NCI-H446 treated with DMSO at 0.1 percent for 48 hours (cell line): ENCODE measurements at regions not wholly inside any gene's neighbourhood (a gene's known extent, or its start where the extent isn't known, plus 50 kb on each side); places are given as distances from the start of the nearest gene placed in this dataset.
"Not testable (repeated sequence)": the region's sequence is repeated elsewhere in the genome, so short reads cannot be mapped to it uniquely, and the experiment has no call there.

Experiments used
- DNase-seq: peaks from one replicate; lab custom pipeline; 2025; lab: John Stamatoyannopoulos, UW

DNA sequence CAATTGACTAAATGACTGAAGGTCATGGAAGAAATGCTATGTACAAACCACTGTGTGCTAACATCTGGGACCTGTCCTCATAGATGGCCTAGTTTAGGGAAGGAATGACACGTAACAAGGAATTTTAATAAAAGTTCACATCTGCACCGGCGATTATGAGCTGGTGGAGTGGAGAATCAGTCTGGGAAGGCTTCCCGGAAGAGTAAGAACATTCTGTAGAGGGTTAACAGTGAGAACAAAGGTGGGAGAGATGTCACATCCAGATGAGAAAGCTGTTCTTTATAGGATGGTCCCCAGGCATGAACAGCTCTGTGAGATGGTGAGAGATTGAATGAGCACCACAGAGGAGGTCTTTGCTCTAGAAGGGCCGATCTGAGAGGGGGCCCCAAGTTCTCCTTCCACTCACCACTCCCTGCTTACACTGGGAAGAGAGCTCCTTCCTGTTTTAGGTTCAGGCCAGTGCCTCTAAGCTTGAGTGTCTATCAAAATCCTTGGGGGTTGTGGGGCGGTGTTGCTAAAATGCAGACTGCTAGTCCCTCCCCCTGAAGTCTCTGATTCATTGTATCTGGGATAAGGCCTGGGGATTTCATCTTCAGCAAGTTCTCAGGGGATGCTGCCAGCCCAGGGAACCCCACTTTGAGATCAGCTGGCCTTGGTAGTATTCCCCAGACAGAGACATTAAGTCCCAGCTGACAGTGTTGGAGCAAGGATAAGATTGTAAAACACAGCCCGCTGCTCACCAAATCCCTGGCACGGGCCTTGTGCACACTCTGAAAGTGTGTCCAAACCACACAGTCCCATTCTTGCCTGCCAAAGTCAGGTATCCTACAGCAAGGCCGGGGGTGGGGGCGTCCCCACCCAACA is 294.7 kb upstream of the MAF start:
- no peak for DNase-seq

DNA sequence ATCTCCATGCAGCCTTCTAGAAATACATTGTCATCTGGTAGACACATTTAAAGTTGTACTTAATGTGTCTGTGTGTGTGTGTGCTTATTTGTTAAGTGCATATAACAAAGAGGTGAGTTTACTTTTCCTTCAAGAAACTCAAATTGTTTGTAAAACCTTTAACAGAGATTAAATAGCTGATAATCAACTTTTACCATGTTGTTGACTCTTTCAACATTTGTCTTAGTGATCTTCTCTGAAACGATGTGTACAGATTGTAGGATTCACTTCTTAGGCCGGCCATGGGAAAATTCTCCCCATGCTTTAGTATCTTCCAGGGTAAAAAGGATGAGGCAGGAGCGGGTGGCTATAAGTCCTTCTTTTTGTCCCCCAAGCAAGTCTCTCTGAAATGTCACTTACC is 292.9 kb upstream of the MAF start:
- DNase-seq, result no peak

DNA sequence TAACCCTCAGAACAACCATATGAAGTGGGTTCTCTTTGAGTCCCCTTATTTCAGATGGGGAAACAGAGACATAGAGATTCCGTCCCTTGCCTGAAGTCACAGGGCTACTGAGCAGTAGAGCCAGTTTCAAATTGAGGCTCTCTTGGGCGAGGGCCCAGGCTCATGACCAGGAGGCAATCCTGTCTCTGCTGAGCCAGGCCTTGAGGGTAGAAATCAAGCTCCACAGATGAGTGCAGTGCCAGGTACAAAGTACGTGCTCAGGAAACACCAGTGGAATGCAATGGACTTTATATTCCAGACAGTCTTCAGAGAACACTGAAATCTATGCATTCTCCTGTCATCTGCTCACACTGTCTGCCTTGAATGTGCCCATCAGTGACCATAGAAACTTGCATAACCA is 291.7 kb upstream of the MAF start:
- no peak for DNase-seq

DNA sequence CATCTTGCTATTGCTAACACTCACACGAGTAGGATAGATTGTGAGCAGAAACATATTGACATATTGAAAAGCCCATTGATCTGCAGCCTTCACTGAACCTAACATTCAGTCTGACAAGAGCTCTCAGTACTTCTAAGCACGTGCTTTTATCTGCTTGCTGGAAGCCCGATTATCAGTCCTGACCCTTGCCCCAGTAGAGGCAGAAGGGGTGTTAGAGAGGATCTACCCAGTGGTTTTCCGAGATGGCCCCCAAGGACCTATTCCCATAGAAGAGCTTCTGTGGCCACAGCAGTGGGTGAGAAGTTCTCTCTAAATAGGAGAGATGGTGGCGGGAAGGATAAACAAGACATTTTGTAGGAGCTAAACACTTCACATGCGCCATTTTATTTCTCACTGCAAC is 290.9 kb upstream of the MAF start:
- DNase-seq, result no peak

DNA sequence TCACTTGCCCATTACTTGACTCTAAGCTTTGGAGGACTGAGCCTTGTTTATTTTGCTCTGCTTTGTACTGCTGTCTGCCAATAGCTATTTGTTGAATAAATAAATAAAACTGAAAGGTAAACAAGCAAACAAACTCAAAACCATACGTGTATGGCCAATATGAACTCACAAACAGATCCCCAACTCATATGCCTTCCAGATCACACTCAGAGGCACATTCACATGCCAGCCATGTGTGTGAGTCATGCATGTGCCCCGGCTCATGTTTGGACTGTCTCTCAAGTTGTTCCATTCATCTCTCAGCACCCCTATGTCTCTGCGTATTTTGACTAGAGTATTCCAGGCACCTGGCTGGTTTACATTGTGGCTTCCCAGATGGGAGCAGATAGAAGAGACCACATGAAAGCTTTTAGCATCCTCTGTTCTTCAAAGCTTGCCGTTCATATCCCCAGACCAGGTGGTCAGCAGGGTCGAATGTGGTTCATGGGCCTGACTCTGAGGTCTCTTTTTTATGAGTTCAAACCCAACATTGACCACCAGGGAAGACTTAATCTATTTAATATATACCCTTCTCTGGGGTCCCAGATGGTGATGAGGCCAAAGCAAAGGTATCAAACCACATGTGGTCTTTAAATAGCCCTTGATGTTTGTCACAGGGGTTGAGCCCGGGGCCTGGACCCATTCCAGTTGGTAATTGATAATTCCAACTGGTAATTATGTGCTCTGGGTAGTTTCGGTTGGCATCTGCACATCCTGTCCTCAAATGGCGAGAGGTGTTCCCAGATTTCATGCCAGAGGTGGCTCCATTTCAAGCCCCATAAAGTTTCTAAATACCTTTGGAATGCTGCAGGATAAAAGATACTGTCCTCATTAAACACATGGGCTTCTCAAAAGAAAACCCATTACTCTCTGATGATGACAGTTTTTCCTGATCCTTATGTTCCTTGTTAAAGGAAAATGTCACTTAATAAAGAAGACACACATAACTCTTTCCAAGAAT is 287.3 kb upstream of the MAF start:
- DNase-seq, result no peak

DNA sequence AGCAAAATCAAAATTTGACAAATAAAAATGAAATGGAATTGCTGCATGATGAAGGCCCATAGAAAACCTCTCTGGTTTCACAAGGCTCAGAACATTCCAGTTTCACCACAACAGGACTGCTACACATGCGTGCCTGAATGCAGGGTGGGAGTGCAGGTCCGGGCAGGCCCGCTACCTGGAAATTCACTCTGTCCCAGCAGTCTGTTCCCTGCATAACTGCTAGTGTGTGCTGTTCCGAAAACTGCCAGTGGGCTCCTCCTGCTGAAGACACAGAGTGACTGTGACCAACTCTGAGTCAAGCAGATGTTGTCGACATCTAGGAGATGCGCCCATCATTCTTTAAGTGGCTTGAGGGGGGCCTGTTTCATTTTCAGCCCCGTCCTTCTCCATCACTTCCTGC is 284.8 kb upstream of the MAF start:
- DNase-seq, result no peak

DNA sequence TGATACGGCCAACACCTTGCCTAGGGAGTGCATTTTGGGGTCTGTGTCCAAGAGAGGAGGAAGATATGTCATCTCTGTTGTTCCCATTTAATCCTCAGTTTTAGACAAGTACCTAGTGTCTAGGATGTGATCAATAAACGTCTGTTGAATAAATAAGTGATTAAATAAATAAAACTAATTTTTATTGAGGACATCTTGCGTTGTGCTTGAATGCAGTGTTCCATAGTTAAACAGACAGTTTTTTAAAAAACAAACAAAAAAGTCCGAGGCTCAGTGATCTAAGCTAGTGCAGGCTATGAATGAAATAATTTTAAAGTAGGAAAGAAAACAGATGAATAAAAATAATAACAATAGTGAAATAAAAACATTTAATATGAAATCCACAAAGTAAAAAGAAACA is 283.0 kb upstream of the MAF start:
- DNase-seq, result no peak

DNA sequence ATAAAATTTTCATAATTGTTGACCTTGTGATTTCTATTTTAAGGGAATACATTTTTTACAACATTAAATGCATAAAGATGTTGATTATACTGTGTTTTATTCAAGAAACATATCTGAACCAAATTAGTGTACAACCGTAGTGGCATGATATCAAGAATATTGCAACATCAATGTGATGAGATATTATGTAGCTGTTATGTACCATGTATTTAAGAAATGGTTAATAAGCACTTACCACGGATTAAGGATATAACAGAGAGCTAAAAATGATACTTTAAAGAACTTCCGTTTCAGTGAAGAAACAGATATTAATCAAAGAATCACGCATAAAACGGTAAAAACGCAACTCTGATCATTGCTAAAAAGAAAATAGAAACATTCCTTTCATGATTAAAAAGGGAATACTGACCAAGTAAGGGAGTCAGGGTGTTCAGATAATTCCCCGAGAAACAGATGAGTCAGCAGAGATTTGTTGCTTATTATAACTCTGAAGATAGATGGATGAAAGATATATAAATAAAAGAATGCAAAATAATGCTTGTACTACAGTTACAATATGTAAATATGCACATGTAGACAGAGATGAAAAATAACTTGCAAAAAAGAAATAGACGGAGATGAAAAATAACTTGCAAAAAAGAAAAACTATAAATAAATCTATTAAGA is 281.9 kb upstream of the MAF start:
- DNase-seq, result no peak

DNA sequence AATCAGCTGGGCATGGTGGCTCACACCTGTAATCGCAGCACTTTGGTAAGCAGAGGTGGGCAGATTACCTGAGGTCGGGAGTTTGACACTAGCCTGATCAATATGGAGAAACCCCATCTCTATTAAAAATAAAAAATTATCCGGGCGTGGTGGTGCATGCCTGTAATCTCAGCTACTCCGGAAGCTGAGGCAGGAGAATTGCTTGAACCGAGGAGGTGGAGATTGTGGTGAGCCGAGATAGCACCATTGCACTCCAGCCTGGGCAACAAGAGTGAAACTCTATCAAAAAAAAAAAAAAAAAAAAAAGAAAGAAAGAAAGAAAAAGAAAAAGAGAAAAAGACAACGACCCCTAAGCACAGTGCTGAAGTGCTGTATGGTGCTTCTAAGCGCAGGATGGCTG is 280.6 kb upstream of the MAF start:
- not testable (repeated sequence) for DNase-seq

DNA sequence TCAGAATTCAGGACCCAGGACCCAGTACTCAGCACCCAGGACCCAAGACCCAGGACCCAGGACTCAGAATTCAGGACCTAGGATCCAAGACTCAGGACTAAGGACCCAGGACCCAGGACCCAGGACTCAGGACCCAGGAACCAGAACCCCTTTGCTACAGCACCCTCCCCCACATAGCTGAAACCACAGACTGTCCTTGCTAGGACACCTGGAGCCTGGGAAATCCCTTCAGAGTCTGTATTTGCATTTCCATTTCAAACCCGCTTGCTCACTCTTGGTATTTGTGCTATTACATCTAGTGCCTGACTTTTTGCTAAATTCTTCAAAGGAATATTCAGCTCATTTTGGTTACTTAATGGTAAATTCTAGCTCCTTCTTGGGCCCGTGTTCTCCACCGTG is 275.8 kb upstream of the MAF start:
- DNase-seq, result no peak

DNA sequence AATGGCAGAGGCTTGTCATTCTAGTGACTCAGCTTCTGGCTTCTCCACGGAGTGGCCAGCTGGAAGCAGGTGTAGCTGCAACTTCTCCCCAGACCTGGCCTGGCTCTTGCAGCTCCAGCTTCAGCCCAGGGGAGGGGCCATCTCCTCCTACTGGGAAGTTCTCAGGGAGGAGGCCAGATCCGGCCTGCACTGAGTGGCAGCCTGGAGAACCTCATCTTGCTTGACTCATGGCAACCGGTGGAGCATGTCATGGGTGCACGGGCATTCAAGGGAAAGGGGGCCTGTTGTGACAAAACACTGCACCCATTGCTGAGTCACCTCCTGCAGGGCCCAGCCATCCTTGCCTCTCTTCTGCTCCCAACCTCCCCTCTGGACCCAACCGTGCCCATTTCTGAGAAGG is 273.9 kb upstream of the MAF start:
- no peak for DNase-seq

DNA sequence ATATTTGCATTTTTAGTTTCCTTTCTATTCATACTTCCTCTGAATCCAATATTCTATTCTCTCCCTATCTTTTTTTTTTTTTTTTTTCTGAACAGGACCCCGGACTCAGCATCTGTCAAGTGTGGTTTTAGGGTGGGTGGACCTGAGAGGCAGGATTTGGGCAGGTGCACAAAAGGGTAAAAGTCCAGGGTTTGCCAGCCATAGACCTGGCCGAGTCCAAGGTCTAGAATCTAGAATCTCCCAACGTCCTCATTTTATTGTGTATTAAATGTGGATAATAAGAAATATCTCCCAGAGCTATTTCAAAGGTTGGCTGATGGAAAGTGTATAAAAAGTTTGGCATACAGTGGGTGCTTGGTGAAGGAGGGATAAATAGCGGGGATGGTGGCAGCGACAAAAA is 273.3 kb upstream of the MAF start:
- no peak for DNase-seq

DNA sequence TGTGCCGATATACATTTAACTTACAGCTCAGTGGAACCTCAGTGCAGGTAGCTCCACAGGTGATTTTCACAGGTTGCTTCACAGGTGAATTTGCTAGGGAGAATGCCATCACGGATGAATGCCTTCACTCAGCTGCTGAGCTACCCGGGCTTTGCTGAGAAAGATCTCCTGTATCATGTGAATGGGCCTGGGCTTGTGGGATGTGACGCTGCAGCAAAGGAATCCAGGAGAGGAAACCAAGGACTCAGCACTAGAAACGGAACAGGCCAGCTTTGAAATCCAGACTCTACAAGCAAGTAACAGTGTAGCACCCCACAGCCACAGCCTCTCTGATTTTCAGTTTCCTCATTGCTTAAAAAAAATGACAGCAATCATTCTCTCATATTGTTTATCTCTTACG is 271.4 kb upstream of the MAF start:
- DNase-seq, result no peak

DNA sequence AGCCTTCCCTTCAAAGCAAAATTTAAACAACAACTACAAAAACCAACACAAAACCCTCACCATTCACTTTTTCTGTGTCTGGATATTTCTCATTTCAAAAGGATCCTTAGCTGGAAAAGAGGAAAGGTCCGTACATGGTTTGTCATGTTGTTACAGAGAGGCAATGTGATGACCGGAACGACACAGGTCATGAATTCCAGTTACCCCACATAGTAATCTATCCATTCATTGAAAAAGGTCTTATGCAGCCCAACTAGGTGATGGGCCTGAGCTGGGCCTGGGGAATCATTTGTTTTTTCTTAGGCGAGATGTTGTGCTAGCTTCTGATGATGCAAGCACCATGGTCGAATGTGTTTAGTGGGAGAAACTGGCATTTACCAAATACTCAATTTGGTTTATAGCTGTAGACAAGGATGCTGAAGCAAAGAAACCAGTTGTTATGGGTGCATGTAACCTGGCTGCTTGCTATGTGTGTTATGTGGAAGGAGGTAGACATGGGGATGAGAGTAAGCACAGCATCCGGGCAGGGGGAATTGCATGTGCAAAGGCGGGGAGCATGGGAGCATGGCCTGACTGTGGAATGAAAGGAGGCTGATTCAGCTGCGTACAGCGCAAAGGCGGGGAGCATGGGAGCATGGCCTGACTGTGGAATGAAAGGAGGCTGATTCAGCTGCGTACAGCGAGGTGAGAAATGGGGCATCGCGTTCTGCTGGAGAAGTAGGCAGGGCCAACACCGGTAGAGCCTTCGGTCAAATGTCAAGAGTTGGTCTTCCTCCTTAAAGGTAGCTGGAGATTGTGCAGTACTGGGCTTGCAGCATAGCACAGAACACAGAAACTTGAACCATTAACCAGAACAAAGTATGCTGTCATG is 269.7 kb upstream of the MAF start:
- DNase-seq, result no peak

DNA sequence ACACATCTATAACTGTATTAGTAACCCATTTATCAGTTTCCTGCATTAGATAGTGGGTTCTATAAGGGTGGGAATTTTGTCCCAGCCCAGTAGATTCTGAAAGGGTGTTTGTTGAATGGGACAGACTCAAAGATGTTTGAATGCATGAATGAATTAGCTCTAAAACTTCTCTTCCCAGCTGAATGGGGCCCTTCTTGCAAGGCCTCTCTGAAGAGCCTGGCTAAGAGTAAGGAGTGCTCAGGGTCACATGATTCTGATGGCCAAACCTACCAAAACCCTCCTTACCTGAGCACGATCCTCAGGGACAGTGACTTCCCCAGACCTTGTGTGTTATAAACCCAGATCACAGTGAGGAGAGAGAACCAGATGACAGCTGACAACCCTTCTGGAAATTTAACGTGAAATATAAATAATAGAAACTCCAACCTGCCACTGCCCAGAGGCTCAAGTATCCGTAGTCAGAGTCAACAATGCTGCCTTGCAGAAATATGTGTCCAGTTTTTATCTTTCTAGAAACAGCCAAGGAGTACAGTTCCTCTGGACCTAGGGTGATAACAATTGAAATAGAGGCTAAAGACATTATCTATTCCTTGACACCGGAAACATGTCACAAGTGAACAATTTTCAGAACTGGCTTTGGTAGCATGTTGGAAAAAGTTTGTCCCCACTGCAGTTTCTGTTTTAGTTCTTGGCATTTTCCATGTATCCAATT is 268.9 kb upstream of the MAF start:
- DNase-seq, result no peak

DNA sequence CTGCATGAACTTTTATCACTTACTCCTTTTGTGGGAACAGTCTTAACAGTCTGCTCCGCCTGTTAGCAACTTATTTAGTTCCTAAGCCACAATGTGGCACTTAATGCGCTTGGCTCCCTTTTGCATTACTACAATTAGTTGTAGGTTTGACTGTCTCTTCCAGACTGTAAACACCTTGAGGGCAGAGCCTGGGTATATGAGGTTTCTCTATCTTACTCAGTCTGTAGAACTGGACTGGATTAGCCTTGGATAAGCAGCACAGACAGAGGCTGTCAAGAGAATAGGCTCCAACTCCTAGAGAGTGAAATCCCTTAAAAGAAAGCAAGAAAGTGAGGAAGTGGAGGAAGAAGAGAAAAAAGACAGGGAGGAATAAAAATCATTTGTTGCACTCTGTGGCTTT is 268.3 kb upstream of the MAF start:
- DNase-seq, result no peak

DNA sequence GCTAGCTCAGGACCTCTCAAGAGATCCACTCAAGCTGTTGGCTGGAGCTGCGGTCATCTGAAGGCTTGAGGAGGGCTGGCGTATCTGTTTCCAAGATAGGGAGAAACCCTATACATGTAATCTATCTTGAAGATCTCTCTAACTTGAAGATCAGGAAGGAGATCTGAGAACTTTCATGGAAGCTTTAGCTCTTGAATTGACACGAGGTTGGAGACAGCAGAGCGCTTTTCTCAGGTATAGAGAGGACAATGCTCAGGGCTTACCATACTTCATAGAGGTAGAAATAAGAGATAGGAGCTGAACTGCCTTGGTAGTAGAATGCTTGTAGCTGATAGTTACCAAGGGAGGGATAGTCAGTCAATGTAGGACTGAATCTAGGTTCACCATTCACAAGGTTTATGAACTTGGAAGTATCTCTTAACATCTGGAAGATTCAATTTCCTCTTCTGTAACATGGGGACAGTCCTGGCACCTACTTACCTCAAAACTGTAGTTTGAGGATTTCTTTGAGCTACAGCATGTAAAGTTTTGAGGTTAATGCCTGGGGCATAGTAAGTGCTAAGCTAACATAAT is 267.0 kb upstream of the MAF start:
- DNase-seq, result no peak

DNA sequence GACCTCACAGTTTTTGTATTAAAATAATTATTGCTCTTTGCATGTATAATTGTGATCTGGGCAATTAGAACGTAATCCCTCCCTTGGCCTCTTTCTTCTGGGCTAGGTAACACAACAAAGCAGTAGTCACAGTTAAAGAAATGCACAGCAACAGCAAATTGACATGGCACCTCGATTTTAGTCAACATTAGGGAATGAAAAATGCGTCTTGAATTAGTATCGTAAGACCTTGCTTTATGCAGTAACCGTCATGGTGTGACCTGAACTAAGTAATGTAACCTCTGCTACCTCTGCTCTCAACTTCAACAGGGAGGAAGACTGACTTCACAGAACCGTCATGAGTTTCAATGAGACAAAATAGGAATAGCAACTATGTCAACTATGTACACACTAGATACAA is 265.4 kb upstream of the MAF start:
- DNase-seq, result no peak

DNA sequence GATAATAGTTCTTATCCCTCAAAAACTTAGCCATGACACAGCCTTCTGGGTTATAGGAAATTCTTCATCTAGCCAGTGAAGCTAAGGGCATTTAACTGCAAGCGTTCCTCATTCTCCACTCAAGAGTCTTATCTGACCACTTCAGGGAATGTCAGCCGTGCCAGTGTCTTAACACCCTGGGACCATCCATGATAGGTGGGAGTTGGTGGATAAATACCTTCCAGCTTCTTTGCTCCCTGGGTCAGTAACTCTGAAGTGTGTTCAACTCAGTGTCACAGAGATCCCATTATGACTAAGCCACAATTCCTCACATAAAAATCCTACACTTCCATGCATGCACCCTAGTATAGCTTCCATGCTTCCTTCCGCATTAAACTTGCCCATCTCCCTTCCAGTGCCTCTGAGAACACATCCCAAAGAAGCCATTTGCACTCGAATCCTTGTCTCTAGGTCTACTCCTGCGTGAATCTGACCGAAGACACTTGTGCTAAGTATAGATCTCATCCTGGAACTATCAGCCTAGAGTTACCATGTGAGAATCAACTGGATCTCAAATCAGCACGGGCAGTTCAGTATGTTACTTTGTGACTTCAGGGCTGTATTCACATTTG is 264.3 kb upstream of the MAF start:
- DNase-seq, result no peak
